Calu3 (cell line): ENCODE measurements at regions not wholly inside any gene's neighbourhood (a gene's known extent, or its start where the extent isn't known, plus 50 kb on each side); places are given as distances from the start of the nearest gene placed in this dataset.

ENCODE experiments used
- BruUV-seq: library from RNA; stranded (reverse); fragments of 400-500 nt; replicated peaks from 2 replicates; lab custom pipeline; 2021; lab: Mats Ljungman, UMichigan
- CTCF ChIA-PET: fragments of 300-600 bp; sonication (Branson Sonifier 250); formaldehyde crosslinking; loops from one replicate; lab custom pipeline; 2022; ENCODE audit warnings: antibody characterized with exemption; lab: Charles Lee
- DNase-seq: peaks from one replicate; pipeline ENCODE4 v3.0.0; 2022
- H3K27ac Mint-ChIP-seq: one replicate; pipeline ENCODE4 v1.8.0; 2022; ENCODE audit warnings: mixed read lengths; ENCODE audit not compliant: unreplicated experiment
- H3K27me3 Mint-ChIP-seq: one replicate; pipeline ENCODE4 v1.8.0; 2022; ENCODE audit warnings: mixed read lengths; ENCODE audit not compliant: unreplicated experiment
- H3K36me3 Mint-ChIP-seq: one replicate; pipeline ENCODE4 v1.8.0; 2022; ENCODE audit warnings: mild to moderate bottlenecking, moderate library complexity, mixed read lengths; ENCODE audit not compliant: insufficient read depth, unreplicated experiment
- H3K4me1 Mint-ChIP-seq: one replicate; pipeline ENCODE4 v1.8.0; 2022; ENCODE audit warnings: mild to moderate bottlenecking, low read depth, mixed read lengths; ENCODE audit not compliant: unreplicated experiment
- H3K4me3 Mint-ChIP-seq: one replicate; pipeline ENCODE4 v1.8.0; 2022; ENCODE audit warnings: mild to moderate bottlenecking, low read depth, moderate library complexity, mixed read lengths; ENCODE audit not compliant: unreplicated experiment
- H3K9me3 Mint-ChIP-seq: one replicate; pipeline ENCODE4 v1.8.0; 2022; ENCODE audit warnings: low read depth, mixed read lengths; ENCODE audit not compliant: unreplicated experiment
- intact Hi-C: fragments of 100-400 bp; cut with micrococcal nuclease; formaldehyde crosslinking; loops from one replicate; pipeline ENCODE4 v1.10.0; 2022; ENCODE audit not compliant: unreplicated experiment
- TF ChIP-seq, protein P1 (sequence below): fragments of 200-600 bp; IDR thresholded peaks from one replicate; pipeline ENCODE4 v1.8.0; 2022; ENCODE audit warnings: antibody characterized with exemption; ENCODE audit not compliant: unreplicated experiment

GRCh38 chr17:73921306-73921705 is 277.1 kb upstream of the SDK2 start:
- TF ChIP-seq, protein P1, sequence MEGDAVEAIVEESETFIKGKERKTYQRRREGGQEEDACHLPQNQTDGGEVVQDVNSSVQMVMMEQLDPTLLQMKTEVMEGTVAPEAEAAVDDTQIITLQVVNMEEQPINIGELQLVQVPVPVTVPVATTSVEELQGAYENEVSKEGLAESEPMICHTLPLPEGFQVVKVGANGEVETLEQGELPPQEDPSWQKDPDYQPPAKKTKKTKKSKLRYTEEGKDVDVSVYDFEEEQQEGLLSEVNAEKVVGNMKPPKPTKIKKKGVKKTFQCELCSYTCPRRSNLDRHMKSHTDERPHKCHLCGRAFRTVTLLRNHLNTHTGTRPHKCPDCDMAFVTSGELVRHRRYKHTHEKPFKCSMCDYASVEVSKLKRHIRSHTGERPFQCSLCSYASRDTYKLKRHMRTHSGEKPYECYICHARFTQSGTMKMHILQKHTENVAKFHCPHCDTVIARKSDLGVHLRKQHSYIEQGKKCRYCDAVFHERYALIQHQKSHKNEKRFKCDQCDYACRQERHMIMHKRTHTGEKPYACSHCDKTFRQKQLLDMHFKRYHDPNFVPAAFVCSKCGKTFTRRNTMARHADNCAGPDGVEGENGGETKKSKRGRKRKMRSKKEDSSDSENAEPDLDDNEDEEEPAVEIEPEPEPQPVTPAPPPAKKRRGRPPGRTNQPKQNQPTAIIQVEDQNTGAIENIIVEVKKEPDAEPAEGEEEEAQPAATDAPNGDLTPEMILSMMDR, result no peak
- Mint-ChIP-seq H3K27ac (no peak overlapping the region), H3K4me1 (no peaks in the 10 kb centered on the region), H3K27me3 (peaks cover 38% of the 10 kb centered on the region), H3K9me3 (no peaks in the 10 kb centered on the region), H3K4me3 (no peak overlapping the region), H3K36me3 (no peaks in the 10 kb centered on the region)
- DNase-seq, result no peak
- intact Hi-C loops, result no loop called here
- CTCF ChIA-PET, result no interaction called here
- no TSS peak for BruUV-seq

- Mint-ChIP-seq H3K9me3 (no peaks in the 10 kb centered on the region), H3K4me3 (no peak overlapping the region), H3K27me3 (peaks cover 59% of the 10 kb centered on the region), H3K4me1 (no peaks in the 10 kb centered on the region), H3K27ac (no peak overlapping the region), H3K36me3 (no peaks in the 10 kb centered on the region)
- no TSS peak for BruUV-seq
- no peak for DNase-seq
- CTCF ChIA-PET, result no interaction called here
- intact Hi-C loops, result no loop called here
- TF ChIP-seq, protein P1, result no peak
Measured at GRCh38 chr17:73924114-73924908, 279.2 kb upstream of the RPL38 start.

DNA sequence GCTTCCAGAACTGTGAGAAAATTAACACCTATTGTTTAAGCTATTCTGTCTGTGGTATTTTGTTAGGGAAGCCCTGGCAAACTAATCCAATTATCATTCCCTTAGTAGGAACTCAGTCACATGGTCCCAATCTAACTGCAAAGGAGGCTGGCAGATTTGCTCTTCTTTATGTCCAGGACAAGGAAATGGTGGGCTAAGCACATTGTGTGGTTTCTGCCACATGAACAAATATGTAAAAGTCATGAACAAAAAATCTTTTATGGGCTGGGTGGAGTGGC is 278.6 kb upstream of the RPL38 start:
- CTCF ChIA-PET, result no interaction called here
- Mint-ChIP-seq H3K36me3 (no peaks in the 10 kb centered on the region), H3K27me3 (peaks cover 60% of the 10 kb centered on the region), H3K4me1 (no peaks in the 10 kb centered on the region), H3K27ac (no peak overlapping the region), H3K9me3 (no peaks in the 10 kb centered on the region), H3K4me3 (no peak overlapping the region)
- DNase-seq, result no peak
- intact Hi-C loops, result no loop called here
- BruUV-seq, result no TSS peak
- TF ChIP-seq, protein P1, result no peak

- no TSS peak for BruUV-seq
- Mint-ChIP-seq H3K27ac (no peak overlapping the region), H3K36me3 (no peaks in the 10 kb centered on the region), H3K4me3 (no peak overlapping the region), H3K9me3 (no peaks in the 10 kb centered on the region), H3K27me3 (peaks cover 75% of the 10 kb centered on the region), H3K4me1 (no peaks in the 10 kb centered on the region)
- TF ChIP-seq, protein P1, result no peak
- no peak for DNase-seq
- CTCF ChIA-PET, result no interaction called here
- intact Hi-C loops, result no loop called here
Measured at GRCh38 chr17:73929860-73930430, 273.5 kb upstream of the RPL38 start.
